ENCODE measurements at regions not wholly inside any gene's neighbourhood (a gene's known extent, or its start where the extent isn't known, plus 50 kb on each side); places are given as distances from the start of the nearest gene placed in this dataset.

DNA sequence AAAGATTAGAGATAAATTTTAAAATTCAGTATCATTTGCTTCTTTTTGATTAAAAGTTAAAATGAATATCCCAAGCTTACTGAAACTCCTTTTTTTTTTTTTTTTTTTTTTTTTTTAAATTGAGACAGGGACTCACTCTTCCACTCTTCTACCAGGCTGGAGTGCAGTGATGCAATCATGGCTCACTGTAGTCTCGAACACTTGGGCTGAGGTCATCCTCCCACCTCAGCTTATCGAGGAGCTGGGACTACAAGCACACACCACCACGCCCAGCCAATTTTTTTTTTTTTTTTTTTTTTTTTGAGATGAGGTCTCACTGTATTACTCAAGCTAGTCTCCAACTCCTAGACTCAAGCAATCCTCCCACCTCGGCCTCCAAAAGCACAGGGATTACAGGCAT lies 92.1 kb upstream of the RGS18 start:
- no peak for DNase-seq (ENCODE audit: low read depth)
- in situ Hi-C loops (cut with HindIII; ENCODE audit: low pct_unique_long_range_greater_than_20kb, low sequenced_read_pairs): no loop called here

DNA sequence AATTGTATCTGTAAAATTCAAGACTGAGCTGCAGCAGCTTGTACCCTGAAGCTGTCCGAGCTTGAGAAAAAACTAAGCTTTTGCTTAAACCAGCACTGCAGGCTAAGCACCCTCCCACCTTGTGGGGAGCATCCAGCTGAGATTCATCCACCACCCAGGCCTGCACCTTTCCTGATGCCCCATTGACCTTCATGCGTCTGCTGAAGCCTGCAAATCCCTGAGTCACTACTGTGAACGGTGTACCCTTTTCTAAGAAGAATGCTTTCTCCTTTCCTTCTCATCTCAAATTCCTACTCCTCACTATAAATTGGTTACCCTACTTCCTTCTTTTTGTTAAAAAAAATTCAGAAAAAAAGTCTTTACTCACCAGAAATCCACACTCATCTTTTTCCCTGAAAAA lies 90.9 kb upstream of the RGS18 start:
- in situ Hi-C loops (cut with HindIII; ENCODE audit: low pct_unique_long_range_greater_than_20kb, low sequenced_read_pairs): no loop called here
- DNase-seq (ENCODE audit: low read depth): no peak

DNA sequence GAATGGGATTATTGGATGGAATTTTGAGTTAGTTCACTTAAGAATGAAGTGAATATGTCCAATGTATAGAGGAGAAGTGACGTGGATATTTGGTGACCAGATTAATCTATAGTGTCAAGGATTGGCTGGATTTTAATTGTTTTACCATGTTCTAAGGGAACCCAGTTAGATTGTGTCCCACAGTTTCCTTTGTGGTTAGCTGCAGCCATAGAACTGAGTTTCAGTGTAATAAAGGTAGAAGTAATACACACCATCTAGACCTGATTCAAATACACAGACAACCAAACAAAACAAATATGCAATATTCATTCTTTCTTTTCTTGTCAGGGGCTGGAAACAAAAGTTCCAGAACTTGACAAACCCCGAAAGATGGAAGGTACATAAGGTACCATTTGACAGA lies 88.0 kb upstream of the RGS18 start:
- no peak for DNase-seq (ENCODE audit: low read depth)
- in situ Hi-C loops (cut with HindIII; ENCODE audit: low pct_unique_long_range_greater_than_20kb, low sequenced_read_pairs): no loop called here

DNA sequence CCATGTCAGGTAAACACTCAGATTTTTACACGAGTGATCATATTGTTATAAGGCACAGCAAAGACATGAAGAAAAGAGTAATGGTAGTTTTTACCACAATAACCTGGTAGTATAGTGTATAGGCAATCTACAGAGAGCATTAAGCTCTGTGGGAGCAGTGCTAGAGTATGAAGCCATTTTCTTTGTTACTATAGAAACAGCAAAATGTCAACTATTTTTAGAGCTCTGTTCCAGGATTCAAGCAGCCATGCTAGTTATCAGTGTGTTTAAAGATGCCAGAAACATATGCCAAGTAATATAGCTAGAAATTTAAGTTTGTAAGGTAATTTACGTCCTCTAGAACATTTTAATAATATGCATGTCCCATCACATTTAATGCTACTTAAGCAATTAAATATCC lies 77.6 kb upstream of the RGS18 start:
- in situ Hi-C loops (cut with HindIII; ENCODE audit: low pct_unique_long_range_greater_than_20kb, low sequenced_read_pairs): no loop called here
- DNase-seq (ENCODE audit: low read depth): no peak

DNA sequence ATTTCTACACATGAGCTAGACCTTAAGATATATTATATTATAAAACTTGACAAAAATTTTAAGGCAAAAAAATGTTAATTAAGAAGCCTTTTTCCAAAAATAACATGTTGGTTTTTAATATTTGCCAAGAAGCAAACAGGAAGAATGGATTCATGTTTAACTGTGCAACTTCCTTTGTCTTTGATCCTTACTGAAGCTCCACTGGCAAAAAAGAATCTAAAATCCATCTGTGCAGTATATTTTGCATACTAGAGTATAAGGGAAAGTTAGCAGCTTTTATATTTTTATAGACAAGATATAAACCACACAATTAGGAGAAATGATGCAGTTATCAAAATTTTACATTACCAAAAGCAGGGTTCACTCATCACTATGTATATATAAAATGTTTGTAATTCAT lies 76.9 kb upstream of the RGS18 start:
- no peak for DNase-seq (ENCODE audit: low read depth)
- in situ Hi-C loops (cut with HindIII; ENCODE audit: low pct_unique_long_range_greater_than_20kb, low sequenced_read_pairs): no loop called here

DNA sequence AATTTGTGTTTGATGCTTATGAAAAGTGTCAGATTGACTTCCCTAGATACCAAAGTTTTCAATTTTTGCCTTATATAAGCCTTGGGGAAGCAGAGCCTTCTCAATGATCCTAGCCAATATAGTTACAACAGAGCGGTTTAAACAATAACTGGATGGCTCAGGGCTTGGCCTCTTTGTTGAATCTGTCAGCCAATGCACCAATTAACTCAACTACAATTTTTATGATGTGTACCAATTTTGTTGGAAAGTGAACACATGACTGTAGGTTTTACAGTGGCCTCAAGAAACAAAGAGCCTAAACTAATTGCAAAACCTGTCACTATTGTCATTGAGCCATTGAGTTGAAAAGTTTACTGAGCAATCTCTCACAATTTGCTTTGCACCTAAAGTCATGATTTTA lies 71.6 kb upstream of the RGS18 start:
- no peak for DNase-seq (ENCODE audit: low read depth)
- in situ Hi-C loops (cut with HindIII; ENCODE audit: low pct_unique_long_range_greater_than_20kb, low sequenced_read_pairs): no loop called here

DNA sequence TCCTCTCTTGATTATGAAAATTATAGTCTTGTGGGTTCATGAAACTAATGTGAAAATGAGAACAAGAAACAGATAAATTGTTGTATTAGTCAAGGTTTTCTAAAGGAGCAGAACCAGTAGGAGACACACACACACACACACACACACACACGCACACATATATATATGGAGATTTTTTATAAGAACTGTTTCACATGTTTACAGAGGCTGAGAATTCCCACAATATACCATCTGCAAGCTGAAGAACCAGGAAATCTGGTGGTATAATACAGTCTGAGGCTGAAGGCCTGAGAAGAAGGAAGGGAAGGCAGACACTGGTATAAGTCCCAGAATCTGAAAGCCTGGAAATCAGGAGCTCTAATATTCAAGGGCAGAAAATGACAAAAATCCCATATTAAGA lies 70.9 kb upstream of the RGS18 start:
- DNase-seq (ENCODE audit: low read depth): no peak
- in situ Hi-C loops (cut with HindIII; ENCODE audit: low pct_unique_long_range_greater_than_20kb, low sequenced_read_pairs): no loop called here

DNA sequence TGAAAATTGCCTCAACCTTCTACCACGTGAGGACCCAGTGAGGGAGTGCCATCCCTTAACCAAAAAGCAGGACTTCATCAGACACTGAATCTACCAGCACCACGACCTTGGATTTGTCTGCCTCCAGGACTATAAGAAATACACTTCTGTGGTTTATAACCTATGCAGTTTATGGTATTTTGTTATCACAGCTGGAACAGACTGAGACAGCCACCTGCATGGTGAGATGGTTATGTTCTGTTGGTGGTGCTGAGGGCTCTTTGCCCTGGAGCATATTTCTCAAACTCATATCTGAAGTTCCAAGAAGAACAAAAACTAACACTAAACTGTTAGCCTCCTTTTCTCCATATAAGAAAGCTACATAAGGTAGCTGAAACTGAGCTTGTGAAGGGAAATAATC lies 69.8 kb upstream of the RGS18 start:
- no peak for DNase-seq (ENCODE audit: low read depth)
- in situ Hi-C loops (cut with HindIII; ENCODE audit: low pct_unique_long_range_greater_than_20kb, low sequenced_read_pairs): no loop called here

DNA sequence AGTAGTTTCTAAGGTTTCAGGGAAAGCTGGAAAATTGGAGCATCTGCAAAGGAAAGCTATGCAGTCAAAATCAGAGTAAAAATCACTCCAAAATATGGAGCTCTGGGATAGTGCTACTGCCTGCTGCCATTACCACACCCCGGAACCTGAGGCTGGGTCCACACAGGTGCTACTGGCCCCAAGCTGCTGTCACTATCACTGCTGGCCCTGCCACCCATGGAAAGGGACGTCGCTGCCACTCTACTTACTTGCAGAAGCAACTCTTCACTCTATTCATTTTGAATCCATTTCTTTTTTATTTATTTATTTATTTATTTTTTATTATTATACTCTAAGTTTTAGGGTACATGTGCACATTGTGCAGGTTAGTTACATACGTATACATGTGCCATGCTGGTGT lies 60.3 kb upstream of the RGS18 start:
- DNase-seq (ENCODE audit: low read depth): no peak
- in situ Hi-C loops (cut with HindIII; ENCODE audit: low pct_unique_long_range_greater_than_20kb, low sequenced_read_pairs): no loop called here

DNA sequence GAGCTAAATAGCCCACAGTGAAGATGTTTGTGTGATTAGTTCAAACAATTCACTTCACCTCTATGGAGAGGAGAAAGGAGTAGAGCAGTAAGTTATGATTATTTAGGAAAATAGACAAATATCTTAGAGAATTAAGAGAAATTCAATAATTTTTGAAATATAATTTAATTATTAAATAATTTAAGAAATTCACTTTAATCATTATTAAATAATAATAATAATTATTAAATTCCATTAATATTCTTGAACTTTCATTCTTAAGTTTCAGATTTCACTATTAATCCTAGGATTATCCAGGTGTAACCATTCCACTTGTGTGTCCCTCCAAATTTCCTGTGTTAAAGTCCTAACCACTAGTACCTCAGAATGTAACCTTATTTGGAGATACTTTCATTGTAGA lies 58.9 kb upstream of the RGS18 start:
- in situ Hi-C loops (cut with HindIII; ENCODE audit: low pct_unique_long_range_greater_than_20kb, low sequenced_read_pairs): no loop called here
- no peak for DNase-seq (ENCODE audit: low read depth)

DNA sequence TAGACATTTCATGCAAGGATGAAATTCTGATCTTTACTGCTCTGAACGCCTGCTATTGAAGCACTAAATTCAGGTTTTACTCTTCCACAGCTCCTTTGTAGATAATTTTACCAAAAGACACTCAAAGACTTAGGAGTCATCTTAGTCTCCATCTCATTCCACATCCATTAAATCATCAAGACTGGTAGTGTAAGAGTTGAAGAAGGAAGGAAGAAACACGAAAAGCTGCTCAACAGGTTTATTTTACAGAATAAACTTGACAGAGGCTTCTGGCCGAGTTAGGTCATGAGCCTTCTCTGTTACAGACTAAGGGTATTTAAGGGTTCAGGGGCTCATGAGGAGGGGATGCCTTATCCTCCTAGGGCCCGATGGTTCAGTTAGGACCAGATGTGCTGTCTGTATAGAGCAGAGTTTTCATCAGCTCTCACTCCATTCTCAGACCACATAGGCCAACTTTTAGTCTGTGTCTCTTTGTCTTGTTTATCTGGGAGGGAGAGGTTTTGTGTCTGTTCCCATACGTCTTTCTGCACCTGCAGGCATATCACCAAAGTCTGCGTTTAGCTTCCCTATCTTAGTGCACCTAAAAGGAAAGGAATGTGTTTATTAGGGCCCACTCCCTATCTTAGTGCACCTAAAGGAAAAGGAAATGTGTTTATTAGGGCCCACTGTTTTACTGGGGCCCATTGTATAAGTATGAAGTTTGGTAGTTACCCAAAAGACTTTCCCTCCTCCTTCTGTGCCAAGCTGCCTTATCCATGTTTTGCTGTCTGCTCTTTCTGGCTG lies 57.4 kb upstream of the RGS18 start:
- DNase-seq (ENCODE audit: low read depth): no peak
- in situ Hi-C loops (cut with HindIII; ENCODE audit: low pct_unique_long_range_greater_than_20kb, low sequenced_read_pairs): no loop called here

DNA sequence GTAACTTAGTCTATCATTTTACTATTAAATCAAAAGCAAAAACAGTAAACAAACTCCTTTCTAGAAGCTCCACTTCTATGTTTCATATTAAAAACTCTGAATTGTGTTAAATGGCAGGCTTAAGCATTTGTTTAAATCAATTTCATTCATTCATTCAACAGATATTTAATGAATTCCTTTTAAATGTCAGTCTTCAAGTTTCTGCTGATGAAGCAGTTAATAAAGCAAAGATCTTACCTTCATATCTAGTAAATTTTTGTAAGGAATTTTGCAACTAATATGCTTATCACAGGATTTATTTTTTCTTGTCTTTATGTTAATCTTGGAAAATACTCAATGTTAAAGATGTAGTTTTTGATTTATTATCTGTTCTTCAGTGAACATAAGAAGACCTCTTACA lies 54.1 kb upstream of the RGS18 start:
- DNase-seq (ENCODE audit: low read depth): no peak
- in situ Hi-C loops (cut with HindIII; ENCODE audit: low pct_unique_long_range_greater_than_20kb, low sequenced_read_pairs): no loop called here

DNA sequence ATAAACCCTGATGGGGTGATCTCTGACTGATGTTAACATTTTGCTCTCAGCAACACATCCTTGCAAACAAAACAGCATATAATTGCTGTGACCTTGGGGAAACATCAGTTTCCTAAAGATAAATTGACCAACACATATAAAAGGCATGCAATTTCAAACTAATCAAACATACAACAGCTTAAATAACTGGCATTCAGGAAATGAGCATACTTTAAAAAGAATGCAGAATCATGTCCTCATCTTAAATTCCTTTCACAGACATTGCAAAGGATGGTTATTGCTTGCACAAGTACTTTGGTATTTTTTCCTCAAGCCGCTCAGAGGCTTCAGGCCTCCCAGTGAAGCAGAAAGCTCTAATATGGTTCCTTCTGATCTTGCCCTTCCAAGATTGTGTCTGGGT lies 53.4 kb upstream of the RGS18 start:
- DNase-seq (ENCODE audit: low read depth): no peak
- in situ Hi-C loops (cut with HindIII; ENCODE audit: low pct_unique_long_range_greater_than_20kb, low sequenced_read_pairs): no loop called here

DNA sequence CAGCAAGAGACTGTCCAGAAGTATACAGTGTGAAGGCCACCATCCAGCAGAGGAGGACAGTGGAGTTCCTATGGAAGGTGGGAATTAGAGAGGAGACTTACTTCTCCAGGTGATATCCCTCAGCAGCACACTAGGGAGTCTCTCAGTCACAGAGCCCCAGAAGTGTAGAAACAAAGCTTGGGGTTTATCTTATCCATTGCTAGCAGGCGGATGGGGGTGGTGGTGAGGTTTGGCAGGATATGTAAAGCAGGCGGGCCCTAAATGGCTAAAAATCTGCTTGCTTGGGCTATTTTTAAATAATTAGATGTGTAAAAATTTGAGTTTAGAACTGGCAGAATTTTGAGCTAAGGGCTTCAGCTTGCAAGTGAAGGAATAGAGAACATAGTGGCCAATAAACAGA lies 50.1 kb upstream of the RGS18 start:
- DNase-seq (ENCODE audit: low read depth): no peak
- in situ Hi-C loops (cut with HindIII; ENCODE audit: low pct_unique_long_range_greater_than_20kb, low sequenced_read_pairs): no loop called here
